Astrocyte (in vitro differentiated cells and primary cell): ENCODE measurements at regions not wholly inside any gene's neighbourhood (a gene's known extent, or its start where the extent isn't known, plus 50 kb on each side); places are given as distances from the start of the nearest gene placed in this dataset.
"Not testable (repeated sequence)": the region's sequence is repeated elsewhere in the genome, so short reads cannot be mapped to it uniquely, and the experiment has no call there.

ENCODE experiments used
- DNase-seq: peaks from one replicate; pipeline ENCODE4 v3.0.0-alpha.2; 2010; ENCODE audit warnings: low read depth
- FAIRE-seq: peaks from 2 replicates; lab custom pipeline; 2011; peaks lifted over from hg19 to GRCh38; lab: Jason Lieb, UNC
- H2AFZ ChIP-seq: 2 replicates; pipeline ENCODE4 v1.6.0; 2012; ENCODE audit warnings: low read depth, low read length, inconsistent platforms
- H3K27ac ChIP-seq: 2 replicates; pipeline ENCODE4 v1.5.1; 2011; ENCODE audit warnings: low read depth, low read length, inconsistent platforms
- H3K27me3 ChIP-seq: 2 replicates; pipeline ENCODE4 v1.6.0; 2011; ENCODE audit warnings: low read length, inconsistent platforms; ENCODE audit not compliant: insufficient read depth
- H3K36me3 ChIP-seq: 2 replicates; pipeline ENCODE4 v1.5.1; 2011; ENCODE audit warnings: low read length, inconsistent platforms; ENCODE audit not compliant: insufficient read depth
- H3K4me1 ChIP-seq: 2 replicates; pipeline ENCODE4 v1.5.1; 2011; ENCODE audit warnings: low read length, inconsistent platforms; ENCODE audit not compliant: insufficient read depth
- H3K4me2 ChIP-seq: 2 replicates; pipeline ENCODE4 v1.6.0; 2012; ENCODE audit warnings: low read length, inconsistent platforms
- H3K4me3 ChIP-seq: 2 replicates; pipeline ENCODE4 v1.5.1; 2011; ENCODE audit warnings: low read depth, mild to moderate bottlenecking, low read length, inconsistent platforms; ENCODE audit not compliant: insufficient read depth
- H3K79me2 ChIP-seq: 2 replicates; pipeline ENCODE4 v1.6.0; 2012; ENCODE audit warnings: mild to moderate bottlenecking, low read length, inconsistent platforms; ENCODE audit not compliant: insufficient read depth
- H3K9ac ChIP-seq: 2 replicates; pipeline ENCODE4 v1.6.0; 2012; ENCODE audit warnings: mild to moderate bottlenecking, low read length, inconsistent platforms
- H3K9me3 ChIP-seq: 2 replicates; pipeline ENCODE4 v1.5.1; 2012; ENCODE audit warnings: low read depth, mild to moderate bottlenecking, low read length, inconsistent platforms; ENCODE audit not compliant: insufficient read depth
- H4K20me1 ChIP-seq: 2 replicates; pipeline ENCODE4 v1.6.0; 2012; ENCODE audit warnings: low read length, inconsistent platforms; ENCODE audit not compliant: insufficient read depth
- H3K27ac Mint-ChIP-seq: one replicate; pipeline ENCODE4 v1.8.0; 2021; ENCODE audit warnings: mild to moderate bottlenecking, mixed read lengths; ENCODE audit not compliant: unreplicated experiment
- H3K27me3 Mint-ChIP-seq: one replicate; pipeline ENCODE4 v1.8.0; 2021; ENCODE audit warnings: low read depth, mixed read lengths; ENCODE audit not compliant: unreplicated experiment
- H3K36me3 Mint-ChIP-seq: one replicate; pipeline ENCODE4 v1.8.0; 2021; ENCODE audit warnings: low read depth, mixed read lengths; ENCODE audit not compliant: unreplicated experiment
- H3K4me1 Mint-ChIP-seq: one replicate; pipeline ENCODE4 v1.8.0; 2021; ENCODE audit warnings: low read depth, mixed read lengths; ENCODE audit not compliant: unreplicated experiment
- H3K4me3 Mint-ChIP-seq: one replicate; pipeline ENCODE4 v1.8.0; 2021; ENCODE audit warnings: mild to moderate bottlenecking, moderate library complexity, mixed read lengths; ENCODE audit not compliant: unreplicated experiment
- H3K9me3 Mint-ChIP-seq: one replicate; pipeline ENCODE4 v1.8.0; 2021; ENCODE audit warnings: mild to moderate bottlenecking, mixed read lengths; ENCODE audit not compliant: unreplicated experiment
- EZH2 ChIP-seq: IDR thresholded peaks from 2 replicates; pipeline ENCODE4 v1.6.1; 2012; ENCODE audit warnings: mild to moderate bottlenecking, low read length, inconsistent platforms; ENCODE audit not compliant: insufficient read depth
- TF ChIP-seq, protein P1 (sequence below): IDR thresholded peaks from 2 replicates; pipeline ENCODE4 v1.5.1; 2011; ENCODE audit warnings: low read depth, mild to moderate bottlenecking, inconsistent platforms, low read length, moderate library complexity; ENCODE audit not compliant: insufficient read depth

DNA sequence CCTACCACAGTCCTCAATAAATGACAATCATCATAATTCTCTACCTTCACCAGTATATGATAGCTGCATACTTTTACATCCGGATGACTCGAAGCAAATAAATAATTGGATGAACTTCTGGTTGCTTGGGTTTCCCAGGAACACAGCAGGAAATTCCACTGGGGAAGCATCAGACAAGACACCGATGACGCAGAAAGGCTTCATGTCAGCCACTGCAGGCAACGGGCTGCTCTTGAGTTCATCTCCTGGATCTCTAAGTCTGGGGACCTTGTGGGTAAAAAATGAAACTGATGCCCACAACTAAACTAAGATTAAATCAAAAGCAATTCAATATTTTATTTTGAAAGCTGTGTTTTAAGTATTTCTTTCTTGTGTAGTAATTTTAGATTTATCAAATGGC lies 472.1 kb upstream of the C16orf82 start:
- Histone ChIP-seq H3K9ac (no peak overlapping the region), H3K4me1 (no peaks in the 10 kb centered on the region), H3K36me3 (no peaks in the 10 kb centered on the region), H3K27ac (no peak overlapping the region), H3K4me2 (no peak overlapping the region), H4K20me1 (no peaks in the 10 kb centered on the region), H3K79me2 (no peaks in the 10 kb centered on the region), H3K4me3 (no peak overlapping the region), H2AFZ (no peak overlapping the region), H3K9me3 (no peaks in the 10 kb centered on the region), H3K27me3 (no peaks in the 10 kb centered on the region)
- Mint-ChIP-seq H3K27me3 (peaks cover 2% of the 10 kb centered on the region), H3K9me3 (peaks cover 9% of the 10 kb centered on the region), H3K4me3 (no peak overlapping the region), H3K36me3 (no peaks in the 10 kb centered on the region), H3K4me1 (no peaks in the 10 kb centered on the region), H3K27ac (no peak overlapping the region)
- no peak for TF ChIP-seq EZH2
- TF ChIP-seq, protein P1, sequence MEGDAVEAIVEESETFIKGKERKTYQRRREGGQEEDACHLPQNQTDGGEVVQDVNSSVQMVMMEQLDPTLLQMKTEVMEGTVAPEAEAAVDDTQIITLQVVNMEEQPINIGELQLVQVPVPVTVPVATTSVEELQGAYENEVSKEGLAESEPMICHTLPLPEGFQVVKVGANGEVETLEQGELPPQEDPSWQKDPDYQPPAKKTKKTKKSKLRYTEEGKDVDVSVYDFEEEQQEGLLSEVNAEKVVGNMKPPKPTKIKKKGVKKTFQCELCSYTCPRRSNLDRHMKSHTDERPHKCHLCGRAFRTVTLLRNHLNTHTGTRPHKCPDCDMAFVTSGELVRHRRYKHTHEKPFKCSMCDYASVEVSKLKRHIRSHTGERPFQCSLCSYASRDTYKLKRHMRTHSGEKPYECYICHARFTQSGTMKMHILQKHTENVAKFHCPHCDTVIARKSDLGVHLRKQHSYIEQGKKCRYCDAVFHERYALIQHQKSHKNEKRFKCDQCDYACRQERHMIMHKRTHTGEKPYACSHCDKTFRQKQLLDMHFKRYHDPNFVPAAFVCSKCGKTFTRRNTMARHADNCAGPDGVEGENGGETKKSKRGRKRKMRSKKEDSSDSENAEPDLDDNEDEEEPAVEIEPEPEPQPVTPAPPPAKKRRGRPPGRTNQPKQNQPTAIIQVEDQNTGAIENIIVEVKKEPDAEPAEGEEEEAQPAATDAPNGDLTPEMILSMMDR = no peak
- DNase-seq (no peak), FAIRE-seq (no peak)

DNA sequence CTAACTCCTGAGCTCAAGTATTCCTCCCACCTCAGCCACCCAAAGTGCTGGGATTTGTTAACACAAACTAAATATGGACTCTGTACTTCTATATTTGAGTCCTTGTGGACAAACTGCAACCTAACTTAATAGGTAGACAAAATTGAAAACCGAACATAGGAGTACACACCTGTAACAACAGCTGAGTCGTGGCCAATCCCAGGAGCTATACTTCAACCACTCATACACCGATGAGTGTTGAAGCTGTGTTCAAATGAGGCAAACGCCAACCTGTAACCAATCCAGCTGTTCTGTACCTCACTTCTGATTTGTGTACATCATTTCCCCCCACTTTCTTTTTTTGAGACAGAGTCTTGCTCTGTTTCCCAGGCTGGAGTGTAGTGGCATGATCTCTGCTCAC lies 471.5 kb upstream of the C16orf82 start:
- Histone ChIP-seq H3K4me2 (no peak overlapping the region), H3K79me2 (no peaks in the 10 kb centered on the region), H3K4me1 (no peaks in the 10 kb centered on the region), H3K36me3 (no peaks in the 10 kb centered on the region), H3K27me3 (no peaks in the 10 kb centered on the region), H2AFZ (no peak overlapping the region), H3K4me3 (no peak overlapping the region), H3K9me3 (no peaks in the 10 kb centered on the region), H3K9ac (no peak overlapping the region), H4K20me1 (no peaks in the 10 kb centered on the region), H3K27ac (no peak overlapping the region)
- Mint-ChIP-seq H3K9me3 (peaks cover 9% of the 10 kb centered on the region), H3K27me3 (peaks cover 1% of the 10 kb centered on the region), H3K27ac (no peak overlapping the region), H3K4me3 (no peak overlapping the region), H3K36me3 (no peaks in the 10 kb centered on the region), H3K4me1 (no peaks in the 10 kb centered on the region)
- DNase-seq (no peak), FAIRE-seq (no peak)
- TF ChIP-seq, protein P1 = no peak
- no peak for TF ChIP-seq EZH2

DNA sequence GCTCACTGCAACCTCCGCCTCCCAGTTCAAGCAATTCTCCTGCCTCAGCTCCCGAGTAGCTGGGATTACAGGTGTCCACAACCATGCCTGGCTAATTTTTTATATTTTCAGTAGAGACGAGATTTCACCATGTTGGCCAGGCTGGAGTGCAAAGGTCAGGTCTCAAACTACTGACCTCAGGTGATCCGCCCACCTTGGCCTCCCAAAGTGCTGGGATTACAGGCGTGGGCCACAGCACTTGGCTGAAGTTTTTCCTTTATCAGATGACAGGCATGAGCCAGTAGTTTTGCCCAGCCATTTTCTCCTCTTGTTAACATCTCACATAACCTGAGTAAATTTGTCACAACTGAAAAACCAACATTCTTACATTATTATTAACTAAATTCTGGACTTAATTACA lies 470.7 kb upstream of the C16orf82 start:
- not testable (repeated sequence) for H3K79me2 ChIP-seq, H3K27me3 ChIP-seq, FAIRE-seq, H3K27ac Mint-ChIP-seq, H3K4me1 Mint-ChIP-seq, H2AFZ ChIP-seq, H3K9ac ChIP-seq, H3K9me3 ChIP-seq, H3K4me3 ChIP-seq, H3K4me3 Mint-ChIP-seq, DNase-seq, H4K20me1 ChIP-seq, H3K36me3 ChIP-seq, H3K36me3 Mint-ChIP-seq, H3K9me3 Mint-ChIP-seq, H3K4me1 ChIP-seq, H3K27ac ChIP-seq, H3K4me2 ChIP-seq, H3K27me3 Mint-ChIP-seq
